DND-41 (cell line): ENCODE measurements at regions not wholly inside any gene's neighbourhood (a gene's known extent, or its start where the extent isn't known, plus 50 kb on each side); places are given as distances from the start of the nearest gene placed in this dataset.

Source experiments
- ATAC-seq: fragments of 200-7000 bp; cut with Tn5 transposase; 3 replicates; pipeline ENCODE4 v1.9.1; 2021; ENCODE audit warnings: low read depth; ENCODE audit not compliant: insufficient read depth
- DNase-seq: peaks from one replicate; pipeline ENCODE4 v3.0.0-alpha.2; 2020
- H2AFZ ChIP-seq: 2 replicates; pipeline ENCODE4 v1.6.0; 2012; ENCODE audit warnings: low read depth, low read length
- H3K27ac ChIP-seq: 2 replicates; pipeline ENCODE4 v1.5.1; 2012; ENCODE audit warnings: low read length, inconsistent platforms
- H3K27me3 ChIP-seq: fragments of 200-600 bp; sonication (generic); 2 replicates; pipeline ENCODE4 v1.6.0; 2012; ENCODE audit warnings: low read length, mild to moderate bottlenecking, inconsistent platforms; ENCODE audit not compliant: insufficient read depth, poor library complexity
- H3K36me3 ChIP-seq: 2 replicates; pipeline ENCODE4 v1.5.1; 2012; ENCODE audit warnings: low read length, inconsistent platforms; ENCODE audit not compliant: insufficient read depth
- H3K4me1 ChIP-seq: 2 replicates; pipeline ENCODE4 v1.5.1; 2012; ENCODE audit warnings: mild to moderate bottlenecking, low read length; ENCODE audit not compliant: insufficient read depth
- H3K4me2 ChIP-seq: 2 replicates; pipeline ENCODE4 v1.6.0; 2012; ENCODE audit warnings: mild to moderate bottlenecking, moderate library complexity, low read length, inconsistent platforms; ENCODE audit not compliant: insufficient read depth
- H3K4me3 ChIP-seq, 2 experiments: fragments of 200-600 bp in 1 of 2; shearing (Covaris generic) in 1 of 2; 2 replicates each; pipeline ENCODE4 v1.5.1; 2012 to 2016; ENCODE audit warnings: inconsistent platforms in 2 of 2, low read length in 2 of 2, mild to moderate bottlenecking in 2 of 2, low read depth in 1 of 2, moderate library complexity in 1 of 2
- H3K79me2 ChIP-seq: 2 replicates; pipeline ENCODE4 v1.6.0; 2012; ENCODE audit warnings: low read length, inconsistent platforms; ENCODE audit not compliant: insufficient read depth
- H3K9ac ChIP-seq: 2 replicates; pipeline ENCODE4 v1.6.0; 2012; ENCODE audit warnings: low read depth, mild to moderate bottlenecking, inconsistent platforms, low read length, moderate library complexity
- H3K9me3 ChIP-seq: 2 replicates; pipeline ENCODE4 v1.5.1; 2012; ENCODE audit warnings: low read length, moderate library complexity, mild to moderate bottlenecking, inconsistent platforms; ENCODE audit not compliant: insufficient read depth, severe bottlenecking
- H4K20me1 ChIP-seq: 2 replicates; pipeline ENCODE4 v1.6.0; 2012; ENCODE audit warnings: low read length; ENCODE audit not compliant: insufficient read depth
- CTCF ChIP-seq: IDR thresholded peaks from 2 replicates; pipeline ENCODE4 v1.5.1; 2012; ENCODE audit warnings: borderline replicate concordance, low read length, moderate library complexity, mild to moderate bottlenecking; ENCODE audit not compliant: poor library complexity, severe bottlenecking; ENCODE audit errors: extremely low read depth
- EZH2 ChIP-seq: IDR thresholded peaks from 3 replicates; pipeline ENCODE4 v1.6.1; 2012; ENCODE audit warnings: borderline replicate concordance, low read depth, mild to moderate bottlenecking, moderate library complexity, low read length, inconsistent platforms; ENCODE audit not compliant: severe bottlenecking

GRCh38 chr3:150243466-150243865, 164.6 kb upstream of the TSC22D2 start:
- no peak for DNase-seq
- no peak overlapping the region for H3K9ac ChIP-seq
- no peaks in the 10 kb centered on the region for H3K27me3 ChIP-seq
- no peaks in the 10 kb centered on the region for H3K36me3 ChIP-seq
- no peaks in the 10 kb centered on the region for H4K20me1 ChIP-seq
- H2AFZ ChIP-seq: no peak overlapping the region
- no peaks in the 10 kb centered on the region for H3K79me2 ChIP-seq
- no peak overlapping the region for H3K4me3 ChIP-seq
- H3K4me1 ChIP-seq: no peaks in the 10 kb centered on the region
- H3K4me2 ChIP-seq: no peak overlapping the region
- no peaks in the 10 kb centered on the region for H3K9me3 ChIP-seq
- ATAC-seq: no peak
- no peak overlapping the region for H3K27ac ChIP-seq
- TF ChIP-seq EZH2: no peak
- no peak for TF ChIP-seq CTCF

GRCh38 chr3:150242220-150242936, 165.7 kb upstream of the TSC22D2 start:
- H4K20me1 ChIP-seq: no peaks in the 10 kb centered on the region
- H2AFZ ChIP-seq: no peak overlapping the region
- no peaks in the 10 kb centered on the region for H3K4me1 ChIP-seq
- H3K27ac ChIP-seq: no peak overlapping the region
- no peak for ATAC-seq
- no peak overlapping the region for H3K4me2 ChIP-seq
- no peak overlapping the region for H3K4me3 ChIP-seq
- no peak overlapping the region for H3K9ac ChIP-seq
- no peaks in the 10 kb centered on the region for H3K27me3 ChIP-seq
- DNase-seq: no peak
- H3K9me3 ChIP-seq: no peaks in the 10 kb centered on the region
- TF ChIP-seq EZH2 (no peak), CTCF (no peak)
- H3K79me2 ChIP-seq: no peaks in the 10 kb centered on the region
- H3K36me3 ChIP-seq: no peaks in the 10 kb centered on the region

GRCh38 chr3:150240891-150241290, 167.2 kb upstream of the TSC22D2 start:
- no peak overlapping the region for H2AFZ ChIP-seq
- TF ChIP-seq EZH2: no peak

GRCh38 chr3:150239766-150240165, 168.3 kb upstream of the TSC22D2 start:
- Histone ChIP-seq H3K4me2 (no peak overlapping the region), H3K27me3 (peaks cover 2% of the 10 kb centered on the region), H3K9ac (no peak overlapping the region), H3K27ac (no peak overlapping the region), H3K9me3 (no peaks in the 10 kb centered on the region), H3K4me1 (no peaks in the 10 kb centered on the region), H4K20me1 (no peaks in the 10 kb centered on the region), H3K4me3 (no peak overlapping the region), H3K36me3 (no peaks in the 10 kb centered on the region), H2AFZ (no peak overlapping the region), H3K79me2 (no peaks in the 10 kb centered on the region)
- ATAC-seq (no peak), DNase-seq (no peak)
- TF ChIP-seq EZH2 (no peak), CTCF (no peak)

More at GRCh38 chr3:150240891-150241290, 167.2 kb upstream of the TSC22D2 start:
- Histone ChIP-seq H3K9me3 (no peaks in the 10 kb centered on the region), H4K20me1 (no peaks in the 10 kb centered on the region), H3K9ac (no peak overlapping the region), H3K36me3 (no peaks in the 10 kb centered on the region), H3K27ac (no peak overlapping the region), H3K4me3 (no peak overlapping the region), H3K27me3 (peaks cover 2% of the 10 kb centered on the region), H3K4me1 (no peaks in the 10 kb centered on the region), H3K79me2 (no peaks in the 10 kb centered on the region), H3K4me2 (no peak overlapping the region)
- DNase-seq (no peak), ATAC-seq (no peak)
